HFFc6 (cell line): ENCODE measurements at regions not wholly inside any gene's neighbourhood (a gene's known extent, or its start where the extent isn't known, plus 50 kb on each side); places are given as distances from the start of the nearest gene placed in this dataset.

Experiments
- DNase-seq: peaks from one replicate; pipeline ENCODE4 v3.0.0-alpha.2; 2018
- H3K27ac Mint-ChIP-seq: 2 replicates; pipeline ENCODE4 v1.8.0; 2020; ENCODE audit warnings: mild to moderate bottlenecking, mixed read lengths
- H3K27me3 Mint-ChIP-seq: 2 replicates; pipeline ENCODE4 v1.8.0; 2021; ENCODE audit warnings: mild to moderate bottlenecking, moderate library complexity, mixed read lengths; ENCODE audit not compliant: insufficient read depth
- H3K36me3 Mint-ChIP-seq: 2 replicates; pipeline ENCODE4 v1.8.0; 2021; ENCODE audit warnings: low read depth, mixed read lengths
- H3K4me1 Mint-ChIP-seq: 2 replicates; pipeline ENCODE4 v1.8.0; 2020; ENCODE audit warnings: low read depth, mixed read lengths
- H3K4me3 Mint-ChIP-seq: 2 replicates; pipeline ENCODE4 v1.8.0; 2020; ENCODE audit warnings: mild to moderate bottlenecking, moderate library complexity, mixed read lengths
- H3K9me3 Mint-ChIP-seq: 2 replicates; pipeline ENCODE4 v1.8.0; 2020; ENCODE audit warnings: mild to moderate bottlenecking, mixed read lengths
- TF ChIP-seq, protein P1 (sequence below): fragments of 200-600 bp; sonication (generic); IDR thresholded peaks from 2 replicates; pipeline ENCODE4 v1.5.0; 2021; ENCODE audit warnings: antibody characterized with exemption, mild to moderate bottlenecking

DNA sequence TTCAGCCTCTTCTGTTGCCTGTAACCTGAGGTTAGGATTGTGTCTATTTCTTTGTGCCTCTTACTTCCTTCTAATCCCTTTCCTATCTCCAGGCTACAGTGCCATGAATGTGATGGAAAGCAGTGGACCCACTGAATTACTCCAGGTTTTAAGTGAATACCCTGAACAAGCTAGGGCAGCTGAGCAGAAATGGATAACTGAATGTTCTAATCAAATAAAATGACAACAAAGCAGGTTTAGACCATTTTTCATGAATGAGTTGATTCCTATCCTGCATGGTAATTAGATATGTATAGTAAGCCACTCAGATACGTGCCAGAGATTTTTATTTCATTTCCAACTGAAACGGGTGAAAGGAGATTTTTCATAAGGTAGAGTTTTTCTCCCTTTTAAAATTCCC, 127.5 kb upstream of the ZP4 start:
- TF ChIP-seq, protein P1, sequence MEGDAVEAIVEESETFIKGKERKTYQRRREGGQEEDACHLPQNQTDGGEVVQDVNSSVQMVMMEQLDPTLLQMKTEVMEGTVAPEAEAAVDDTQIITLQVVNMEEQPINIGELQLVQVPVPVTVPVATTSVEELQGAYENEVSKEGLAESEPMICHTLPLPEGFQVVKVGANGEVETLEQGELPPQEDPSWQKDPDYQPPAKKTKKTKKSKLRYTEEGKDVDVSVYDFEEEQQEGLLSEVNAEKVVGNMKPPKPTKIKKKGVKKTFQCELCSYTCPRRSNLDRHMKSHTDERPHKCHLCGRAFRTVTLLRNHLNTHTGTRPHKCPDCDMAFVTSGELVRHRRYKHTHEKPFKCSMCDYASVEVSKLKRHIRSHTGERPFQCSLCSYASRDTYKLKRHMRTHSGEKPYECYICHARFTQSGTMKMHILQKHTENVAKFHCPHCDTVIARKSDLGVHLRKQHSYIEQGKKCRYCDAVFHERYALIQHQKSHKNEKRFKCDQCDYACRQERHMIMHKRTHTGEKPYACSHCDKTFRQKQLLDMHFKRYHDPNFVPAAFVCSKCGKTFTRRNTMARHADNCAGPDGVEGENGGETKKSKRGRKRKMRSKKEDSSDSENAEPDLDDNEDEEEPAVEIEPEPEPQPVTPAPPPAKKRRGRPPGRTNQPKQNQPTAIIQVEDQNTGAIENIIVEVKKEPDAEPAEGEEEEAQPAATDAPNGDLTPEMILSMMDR = no peak
- H3K4me3 Mint-ChIP-seq = no peak overlapping the region
- no peak for DNase-seq
- H3K4me1 Mint-ChIP-seq = no peaks in the 10 kb centered on the region
- no peak overlapping the region for H3K27ac Mint-ChIP-seq
- H3K27me3 Mint-ChIP-seq = no peaks in the 10 kb centered on the region
- H3K36me3 Mint-ChIP-seq = no peaks in the 10 kb centered on the region
- peaks cover 14% of the 10 kb centered on the region for H3K9me3 Mint-ChIP-seq

DNA sequence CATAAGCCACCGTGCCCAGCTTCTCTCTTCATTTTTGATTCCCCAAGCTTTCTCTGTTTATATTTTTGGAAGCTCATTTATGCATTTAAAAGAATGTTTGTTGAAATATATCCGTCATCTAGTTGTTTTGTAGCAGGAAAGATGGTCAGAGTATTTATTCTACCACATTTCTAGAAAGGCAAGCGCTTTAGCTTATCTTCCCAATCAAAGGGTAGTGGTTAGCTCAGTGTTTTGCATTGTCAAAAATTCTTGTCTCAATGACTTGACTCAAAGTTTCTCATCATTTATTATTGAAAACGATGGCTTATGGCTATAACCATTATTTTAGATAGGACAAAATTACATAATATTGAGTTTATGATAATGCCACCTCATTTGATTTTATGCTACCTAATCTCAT, 116.1 kb upstream of the ZP4 start:
- DNase-seq = no peak
- H3K4me3 Mint-ChIP-seq = no peak overlapping the region
- no peaks in the 10 kb centered on the region for H3K4me1 Mint-ChIP-seq
- peaks cover 11% of the 10 kb centered on the region for H3K9me3 Mint-ChIP-seq
- no peaks in the 10 kb centered on the region for H3K27me3 Mint-ChIP-seq
- H3K27ac Mint-ChIP-seq = no peak overlapping the region
- TF ChIP-seq, protein P1 = no peak
- no peaks in the 10 kb centered on the region for H3K36me3 Mint-ChIP-seq

DNA sequence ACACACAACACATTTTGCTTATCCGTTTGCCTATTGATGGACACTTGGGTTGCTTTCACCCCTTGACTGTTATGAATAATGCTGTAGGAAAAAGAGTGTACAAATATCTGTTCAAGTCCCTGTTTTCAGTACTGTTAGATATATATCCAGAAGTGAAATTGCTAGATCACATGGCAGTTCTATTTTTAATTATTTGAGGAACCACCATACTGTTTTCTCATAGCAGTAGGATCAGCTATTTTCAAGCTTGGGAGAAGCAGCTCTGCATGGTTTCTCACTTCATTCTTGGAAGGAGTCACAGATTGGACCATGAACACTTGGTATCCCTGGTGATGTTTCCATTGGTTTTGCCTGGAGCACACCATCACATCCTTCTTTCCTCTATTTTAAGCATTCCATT, 114.4 kb upstream of the ZP4 start:
- Mint-ChIP-seq H3K27ac (no peak overlapping the region), H3K4me3 (no peak overlapping the region), H3K27me3 (no peaks in the 10 kb centered on the region), H3K9me3 (peaks cover 11% of the 10 kb centered on the region), H3K36me3 (no peaks in the 10 kb centered on the region), H3K4me1 (no peaks in the 10 kb centered on the region)
- no peak for DNase-seq
- TF ChIP-seq, protein P1 = no peak

DNA sequence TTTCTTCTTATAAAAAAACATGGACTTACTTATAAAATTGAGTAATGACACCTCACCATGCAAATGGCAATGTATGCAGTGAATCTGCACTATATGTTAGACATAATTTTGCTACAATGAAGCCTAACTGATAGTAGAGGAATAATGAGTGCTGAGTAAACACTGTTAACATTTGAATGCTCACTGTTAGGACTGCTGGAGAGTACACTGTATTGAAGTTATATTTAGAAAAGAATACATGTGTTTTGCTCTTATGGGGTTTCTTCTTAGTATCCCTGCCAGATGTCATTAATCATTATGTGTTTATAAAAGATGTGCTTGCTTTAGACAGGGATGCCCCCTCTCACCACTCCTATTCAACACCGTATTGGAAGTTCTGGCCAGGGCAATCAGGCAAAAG, 111.1 kb upstream of the ZP4 start:
- H3K4me3 Mint-ChIP-seq = no peak overlapping the region

DNA sequence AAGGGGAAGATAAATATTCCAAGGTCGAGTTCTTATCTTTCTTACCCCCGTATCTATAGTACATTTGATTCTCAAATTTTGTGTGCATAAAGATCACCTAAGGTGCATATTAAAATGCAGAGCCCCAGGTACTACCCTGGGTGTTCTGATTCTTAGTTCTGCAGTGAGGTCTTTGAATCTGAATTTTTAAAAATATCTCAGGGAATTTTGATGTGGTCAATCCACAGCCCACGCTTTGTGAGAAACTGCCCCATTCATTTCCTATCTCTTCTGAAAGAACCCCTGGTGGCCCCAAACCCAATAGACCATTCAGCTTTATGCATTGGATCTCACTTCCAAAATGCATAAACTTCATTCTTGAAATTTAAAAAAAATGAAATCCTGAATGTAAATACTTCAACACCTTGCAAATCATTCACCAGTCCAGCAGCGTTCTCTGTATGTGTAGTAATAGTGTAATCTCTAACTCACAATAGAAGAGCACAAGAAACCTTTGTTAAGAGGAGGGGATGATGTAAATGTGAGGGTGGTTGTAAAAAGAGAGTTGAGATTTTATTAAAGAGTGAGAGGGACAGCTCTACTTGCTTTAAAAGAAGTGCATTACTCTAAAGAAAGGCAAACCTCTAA, 108.8 kb upstream of the ZP4 start:
- Mint-ChIP-seq H3K36me3 (no peaks in the 10 kb centered on the region), H3K9me3 (peaks cover 13% of the 10 kb centered on the region), H3K27ac (no peak overlapping the region), H3K4me1 (no peaks in the 10 kb centered on the region), H3K27me3 (no peaks in the 10 kb centered on the region; the same call in 1 of the 2 replicates), H3K4me3 (no peak overlapping the region)
- TF ChIP-seq, protein P1 = no peak
- DNase-seq = no peak

More for the DNA sequence above, 111.1 kb upstream of the ZP4 start:
- Mint-ChIP-seq H3K4me1 (no peaks in the 10 kb centered on the region), H3K9me3 (peaks cover 6% of the 10 kb centered on the region), H3K27me3 (no peaks in the 10 kb centered on the region; the same call in 1 of the 2 replicates), H3K27ac (no peak overlapping the region), H3K36me3 (no peaks in the 10 kb centered on the region)
- TF ChIP-seq, protein P1 = no peak
- DNase-seq = no peak
